ENCODE measurements at regions not wholly inside any gene's neighbourhood (a gene's known extent, or its start where the extent isn't known, plus 50 kb on each side); places are given as distances from the start of the nearest gene placed in this dataset.

DNA sequence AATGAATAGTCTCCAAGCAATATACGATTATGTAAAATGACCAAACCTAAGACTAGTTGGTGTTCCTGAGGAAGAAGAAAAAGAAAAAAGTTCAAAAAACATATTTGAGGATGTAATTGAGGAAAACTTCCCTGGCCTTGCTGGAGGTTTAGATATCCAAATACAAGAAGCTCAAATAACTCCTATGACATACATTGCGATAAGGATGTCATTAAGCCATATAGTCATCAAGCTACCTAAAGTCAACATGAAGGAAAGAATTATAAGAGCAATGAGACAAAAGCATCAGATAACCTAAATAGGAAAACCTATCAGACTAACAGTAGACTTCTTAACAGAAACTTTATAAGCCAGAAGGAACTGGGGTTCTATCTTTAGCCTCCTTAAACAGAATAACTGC lies 231.1 kb downstream of the TUSC7 start:
- Histone ChIP-seq H3K4me3 (no peak overlapping the region), H3K9me3 (peaks cover 0 to 4% (median 0%) of the 10 kb centered on the region in 3 donors), H3K27me3 (no peaks in the 10 kb centered on the region), H3K4me1 (no peaks in the 10 kb centered on the region), H3K36me3 (no peaks in the 10 kb centered on the region), H3K27ac (no peak overlapping the region)
- intact Hi-C loops (cut with DNase I; ENCODE audit: low total_unique reads): no loop called here
- no peak for DNase-seq
- TF ChIP-seq, protein P1, sequence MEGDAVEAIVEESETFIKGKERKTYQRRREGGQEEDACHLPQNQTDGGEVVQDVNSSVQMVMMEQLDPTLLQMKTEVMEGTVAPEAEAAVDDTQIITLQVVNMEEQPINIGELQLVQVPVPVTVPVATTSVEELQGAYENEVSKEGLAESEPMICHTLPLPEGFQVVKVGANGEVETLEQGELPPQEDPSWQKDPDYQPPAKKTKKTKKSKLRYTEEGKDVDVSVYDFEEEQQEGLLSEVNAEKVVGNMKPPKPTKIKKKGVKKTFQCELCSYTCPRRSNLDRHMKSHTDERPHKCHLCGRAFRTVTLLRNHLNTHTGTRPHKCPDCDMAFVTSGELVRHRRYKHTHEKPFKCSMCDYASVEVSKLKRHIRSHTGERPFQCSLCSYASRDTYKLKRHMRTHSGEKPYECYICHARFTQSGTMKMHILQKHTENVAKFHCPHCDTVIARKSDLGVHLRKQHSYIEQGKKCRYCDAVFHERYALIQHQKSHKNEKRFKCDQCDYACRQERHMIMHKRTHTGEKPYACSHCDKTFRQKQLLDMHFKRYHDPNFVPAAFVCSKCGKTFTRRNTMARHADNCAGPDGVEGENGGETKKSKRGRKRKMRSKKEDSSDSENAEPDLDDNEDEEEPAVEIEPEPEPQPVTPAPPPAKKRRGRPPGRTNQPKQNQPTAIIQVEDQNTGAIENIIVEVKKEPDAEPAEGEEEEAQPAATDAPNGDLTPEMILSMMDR (IDR thresholded peaks at IDR 0.05): no peak

DNA sequence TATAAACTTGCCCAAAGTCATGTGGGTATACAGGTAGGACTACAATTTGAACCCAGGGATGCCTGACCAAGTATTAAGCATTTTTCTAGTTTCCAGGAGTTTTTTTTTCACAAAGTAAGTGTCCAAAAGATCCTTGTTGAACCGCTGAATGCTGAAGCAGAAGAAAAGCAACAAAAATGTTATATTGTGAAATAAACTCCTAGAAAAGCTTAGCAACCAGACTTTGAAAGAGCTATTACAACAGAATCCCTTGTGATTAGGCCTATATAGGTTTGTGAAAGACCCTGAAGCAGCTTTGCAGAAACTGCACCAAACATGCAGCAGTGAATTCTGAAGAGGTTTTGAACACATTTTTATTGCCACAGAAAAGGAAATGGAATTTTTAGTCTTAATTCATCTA lies 236.8 kb downstream of the TUSC7 start:
- DNase-seq: no peak
- Histone ChIP-seq H3K27ac (no peak overlapping the region), H3K9me3 (no peaks in the 10 kb centered on the region), H3K4me3 (no peak overlapping the region), H3K4me1 (peaks cover 0 to 27% (median 10%) of the 10 kb centered on the region in 4 donors), H3K36me3 (no peaks in the 10 kb centered on the region), H3K27me3 (no peaks in the 10 kb centered on the region)
- TF ChIP-seq, protein P1 (IDR thresholded peaks at IDR 0.05): no peak
- intact Hi-C loops (cut with DNase I; ENCODE audit: low total_unique reads): no loop called here

DNA sequence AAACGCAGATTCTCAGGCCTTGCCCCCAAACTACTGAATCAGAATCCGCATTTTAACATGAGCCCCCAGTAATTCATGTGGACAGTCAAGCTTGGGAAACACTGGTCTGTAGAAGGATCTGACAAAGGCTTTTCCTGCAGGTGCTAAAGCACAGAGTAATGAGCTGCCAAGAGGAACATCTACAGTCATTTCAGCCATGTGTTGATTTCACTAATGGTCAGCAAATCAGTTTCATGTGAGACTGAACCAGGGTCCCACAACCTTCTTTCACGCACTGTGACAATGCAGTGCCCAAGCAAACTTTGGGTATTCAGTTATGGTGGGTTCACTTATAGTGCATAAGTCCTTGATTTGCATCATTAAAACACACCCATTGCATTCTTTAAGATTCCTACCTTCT lies 237.6 kb downstream of the TUSC7 start:
- no peaks in the 10 kb centered on the region for H3K36me3 ChIP-seq
- no peak for DNase-seq
- TF ChIP-seq, protein P1 (IDR thresholded peaks at IDR 0.05): no peak
- intact Hi-C loops (cut with DNase I; ENCODE audit: low total_unique reads): no loop called here
- no peak overlapping the region for H3K4me3 ChIP-seq
- H3K27ac ChIP-seq: no peak overlapping the region
- no peaks in the 10 kb centered on the region for H3K9me3 ChIP-seq
- no peaks in the 10 kb centered on the region for H3K27me3 ChIP-seq
- peaks cover 0 to 35% (median 13%) of the 10 kb centered on the region in 4 donors for H3K4me1 ChIP-seq

DNA sequence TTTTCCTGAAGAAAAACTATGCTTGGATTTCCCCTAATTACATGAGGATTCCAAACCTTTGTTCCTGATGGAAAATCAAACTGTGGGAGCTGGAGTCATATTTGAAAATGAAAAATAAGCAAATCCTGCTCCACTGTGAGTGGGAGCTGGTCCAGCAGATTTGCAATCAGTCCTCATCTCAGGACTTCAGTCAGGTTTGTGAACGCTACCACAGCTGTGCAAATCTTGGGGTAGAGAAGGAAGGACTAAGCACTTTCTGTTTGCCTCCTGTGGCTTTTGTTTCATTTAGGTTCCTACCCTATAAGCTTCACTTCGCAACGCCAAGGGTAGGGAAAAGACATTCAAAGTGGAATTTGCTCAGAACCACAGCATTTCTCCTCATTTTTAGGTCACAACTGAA lies 238.2 kb downstream of the TUSC7 start:
- TF ChIP-seq, protein P1 (IDR thresholded peaks at IDR 0.05): no peak
- intact Hi-C loops (cut with DNase I; ENCODE audit: low total_unique reads): no loop called here
- DNase-seq: no peak

DNA sequence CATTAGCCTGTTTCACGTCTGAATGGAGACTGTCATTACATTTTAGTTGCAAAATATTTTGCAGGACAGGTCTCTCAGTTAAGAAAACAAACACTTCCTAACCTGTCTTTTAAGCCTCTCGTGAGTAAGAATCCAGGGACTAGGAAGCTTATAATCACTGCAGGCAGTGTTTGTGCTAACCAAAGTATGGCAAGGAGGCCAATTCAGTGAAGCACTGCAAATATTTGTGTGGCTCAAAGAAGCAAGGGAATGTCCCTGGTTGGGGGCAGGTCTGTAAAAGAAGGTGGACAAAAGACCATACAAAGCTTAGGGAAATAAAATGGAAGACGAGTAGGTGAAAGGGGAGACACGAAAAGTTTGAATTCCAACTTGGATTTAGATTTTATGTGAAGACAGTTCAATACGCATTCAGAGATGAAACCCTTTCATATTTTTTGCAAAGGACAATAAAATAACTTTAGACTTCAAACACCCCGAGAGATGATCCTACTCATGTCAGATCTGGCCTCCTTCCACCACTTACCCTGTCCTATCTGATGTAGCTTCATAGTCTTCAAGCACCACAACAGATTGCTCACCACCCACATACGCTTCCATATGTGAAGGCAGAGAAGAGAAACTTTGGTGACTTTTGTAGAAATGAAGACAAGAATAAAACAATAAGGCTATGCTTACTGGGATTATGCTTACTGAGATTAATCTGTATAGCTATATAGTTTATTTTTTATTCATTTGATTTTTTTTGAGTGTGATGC lies 240.9 kb downstream of the TUSC7 start:
- peaks cover 0 to 46% (median 13%) of the 10 kb centered on the region in 4 donors for H3K4me1 ChIP-seq
- H3K27me3 ChIP-seq: no peaks in the 10 kb centered on the region
- TF ChIP-seq, protein P1 (IDR thresholded peaks at IDR 0.05): no peak
- no peaks in the 10 kb centered on the region for H3K36me3 ChIP-seq
- intact Hi-C loops (cut with DNase I; ENCODE audit: low total_unique reads): no loop called here
- H3K9me3 ChIP-seq: no peaks in the 10 kb centered on the region
- H3K27ac ChIP-seq: peak overlapping the region; percentile 25 to 58
- DNase-seq: no peak
- no peak overlapping the region for H3K4me3 ChIP-seq

More for the DNA sequence above, 238.2 kb downstream of the TUSC7 start:
- Histone ChIP-seq H3K27ac (no peak overlapping the region), H3K27me3 (no peaks in the 10 kb centered on the region), H3K36me3 (no peaks in the 10 kb centered on the region), H3K4me3 (no peak overlapping the region), H3K9me3 (no peaks in the 10 kb centered on the region), H3K4me1 (peaks cover 0 to 41% (median 13%) of the 10 kb centered on the region in 4 donors)
